Upper lobe of right lung (tissue), 1 donor: ENCODE measurements at regions not wholly inside any gene's neighbourhood (a gene's known extent, or its start where the extent isn't known, plus 50 kb on each side); places are given as distances from the start of the nearest gene placed in this dataset.

Experiments used
- ATAC-seq: fragments of 200-7000 bp; cut with Tn5 transposase; one replicate; pipeline ENCODE4 v1.9.1; 2020; ENCODE audit warnings: mild to moderate bottlenecking, moderate library complexity
- DNase-seq: peaks from one replicate; pipeline ENCODE4 v3.0.0-alpha.2; 2020
- H3K27ac ChIP-seq: fragments of 200-600 bp; one replicate; pipeline ENCODE4 v1.8.0; 2022
- H3K27me3 ChIP-seq: fragments of 200-600 bp; one replicate; pipeline ENCODE4 v1.8.0; 2022; ENCODE audit warnings: mild to moderate bottlenecking
- H3K36me3 ChIP-seq: fragments of 200-600 bp; one replicate; pipeline ENCODE4 v1.8.0; 2022
- H3K4me1 ChIP-seq: fragments of 200-600 bp; one replicate; pipeline ENCODE4 v1.8.0; 2022
- H3K4me3 ChIP-seq: fragments of 200-600 bp; one replicate; pipeline ENCODE4 v1.8.0; 2022; ENCODE audit warnings: mild to moderate bottlenecking
- H3K9me3 ChIP-seq: fragments of 200-600 bp; one replicate; pipeline ENCODE4 v1.8.0; 2022
- intact Hi-C: fragments of 100-400 bp; cut with DNase I; formaldehyde crosslinking; loops from one replicate; pipeline ENCODE4 v1.11.0; 2022
- TF ChIP-seq, protein P1 (sequence below): fragments of 200-600 bp; IDR thresholded peaks from one replicate; pipeline ENCODE4 v1.8.0; 2022; ENCODE audit warnings: antibody characterized with exemption
- donor health status: DM: no; HTN: yes; CAD: no; lungs with severe emphysema.

DNA sequence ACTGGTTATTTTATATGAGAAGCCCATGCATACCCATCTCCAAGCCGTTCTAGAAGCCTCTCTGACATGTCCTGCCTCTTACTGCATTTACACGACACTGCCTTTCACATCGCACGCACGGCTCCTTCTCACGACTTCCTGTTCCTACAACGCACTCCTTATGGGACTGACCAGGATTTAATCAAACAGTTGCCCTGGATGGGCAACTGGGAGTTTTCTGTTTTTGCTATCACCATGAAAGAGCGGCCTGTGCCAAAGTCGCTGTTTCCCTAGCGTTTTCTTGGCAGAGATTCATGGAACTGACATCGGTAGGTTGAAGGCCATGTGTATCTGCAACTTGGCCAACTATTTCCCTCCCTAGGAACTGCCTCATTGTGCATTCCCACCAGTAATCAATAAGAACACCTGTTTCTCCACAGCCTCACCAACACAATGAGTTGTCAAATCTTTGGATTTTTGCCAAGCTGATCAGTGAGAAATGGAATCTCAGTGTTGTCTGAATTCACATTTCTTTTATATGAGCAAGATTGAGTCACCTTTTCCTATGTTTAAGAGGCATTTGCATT is 97.2 kb upstream of the OTOS start:
- DNase-seq (no peak), ATAC-seq (no peak)
- intact Hi-C loops = no loop called here
- TF ChIP-seq, protein P1, sequence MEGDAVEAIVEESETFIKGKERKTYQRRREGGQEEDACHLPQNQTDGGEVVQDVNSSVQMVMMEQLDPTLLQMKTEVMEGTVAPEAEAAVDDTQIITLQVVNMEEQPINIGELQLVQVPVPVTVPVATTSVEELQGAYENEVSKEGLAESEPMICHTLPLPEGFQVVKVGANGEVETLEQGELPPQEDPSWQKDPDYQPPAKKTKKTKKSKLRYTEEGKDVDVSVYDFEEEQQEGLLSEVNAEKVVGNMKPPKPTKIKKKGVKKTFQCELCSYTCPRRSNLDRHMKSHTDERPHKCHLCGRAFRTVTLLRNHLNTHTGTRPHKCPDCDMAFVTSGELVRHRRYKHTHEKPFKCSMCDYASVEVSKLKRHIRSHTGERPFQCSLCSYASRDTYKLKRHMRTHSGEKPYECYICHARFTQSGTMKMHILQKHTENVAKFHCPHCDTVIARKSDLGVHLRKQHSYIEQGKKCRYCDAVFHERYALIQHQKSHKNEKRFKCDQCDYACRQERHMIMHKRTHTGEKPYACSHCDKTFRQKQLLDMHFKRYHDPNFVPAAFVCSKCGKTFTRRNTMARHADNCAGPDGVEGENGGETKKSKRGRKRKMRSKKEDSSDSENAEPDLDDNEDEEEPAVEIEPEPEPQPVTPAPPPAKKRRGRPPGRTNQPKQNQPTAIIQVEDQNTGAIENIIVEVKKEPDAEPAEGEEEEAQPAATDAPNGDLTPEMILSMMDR = no peak
- Histone ChIP-seq H3K9me3 (no peaks in the 10 kb centered on the region), H3K36me3 (no peaks in the 10 kb centered on the region), H3K27ac (no peak overlapping the region), H3K4me3 (no peak overlapping the region), H3K27me3 (no peaks in the 10 kb centered on the region), H3K4me1 (peaks cover 12% of the 10 kb centered on the region)

DNA sequence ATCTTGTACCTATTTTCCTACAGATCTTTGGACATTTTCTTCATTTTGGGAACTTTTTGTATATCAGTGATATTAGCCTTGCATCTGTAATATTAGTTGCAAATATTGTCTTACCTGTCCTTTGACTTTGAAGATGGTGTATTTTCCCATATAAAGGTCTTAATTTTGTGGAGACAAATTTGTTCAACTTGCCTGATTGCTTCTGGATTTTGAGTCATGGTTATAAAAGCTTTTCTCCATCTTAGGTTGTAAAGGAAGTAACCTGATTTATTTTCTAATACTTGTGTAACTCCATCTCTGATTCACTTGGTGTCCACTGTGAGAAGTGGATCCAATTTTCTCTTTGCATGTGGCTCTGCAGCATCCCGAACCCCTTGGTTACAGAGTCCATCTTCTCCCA is 97.7 kb upstream of the OTOS start:
- intact Hi-C loops = no loop called here
- H3K27me3 ChIP-seq = no peaks in the 10 kb centered on the region
- no peak overlapping the region for H3K27ac ChIP-seq
- DNase-seq (no peak), ATAC-seq (no peak)
- no peaks in the 10 kb centered on the region for H3K36me3 ChIP-seq
- H3K9me3 ChIP-seq = no peaks in the 10 kb centered on the region
- TF ChIP-seq, protein P1 = no peak
- H3K4me1 ChIP-seq = peaks cover 12% of the 10 kb centered on the region
- H3K4me3 ChIP-seq = no peak overlapping the region

DNA sequence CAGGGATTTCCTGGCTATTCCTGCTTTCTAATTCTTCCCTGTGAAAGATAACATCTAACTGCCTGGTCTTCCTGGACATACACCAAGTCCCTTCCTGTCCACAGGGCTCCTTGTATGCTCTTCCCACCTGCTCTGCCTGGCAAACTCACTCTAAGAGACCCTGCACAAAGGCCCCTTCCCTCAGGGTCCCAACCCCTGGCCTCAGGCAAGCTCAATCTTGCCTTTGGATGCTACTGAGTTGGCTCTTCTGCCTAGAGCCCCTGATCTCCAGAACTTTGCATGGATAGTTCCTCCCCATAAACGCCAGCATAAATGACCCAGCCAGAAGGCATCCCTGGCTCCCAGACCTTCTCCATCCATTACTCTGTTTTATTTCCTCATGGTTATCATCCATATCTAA is 98.3 kb upstream of the OTOS start:
- H3K27ac ChIP-seq = no peak overlapping the region
- no peaks in the 10 kb centered on the region for H3K9me3 ChIP-seq
- H3K4me3 ChIP-seq = no peak overlapping the region
- no peak for ATAC-seq
- intact Hi-C loops = no loop called here
- TF ChIP-seq, protein P1 = no peak
- DNase-seq = no peak
- H3K27me3 ChIP-seq = no peaks in the 10 kb centered on the region
- H3K36me3 ChIP-seq = no peaks in the 10 kb centered on the region
- H3K4me1 ChIP-seq = peaks cover 12% of the 10 kb centered on the region

DNA sequence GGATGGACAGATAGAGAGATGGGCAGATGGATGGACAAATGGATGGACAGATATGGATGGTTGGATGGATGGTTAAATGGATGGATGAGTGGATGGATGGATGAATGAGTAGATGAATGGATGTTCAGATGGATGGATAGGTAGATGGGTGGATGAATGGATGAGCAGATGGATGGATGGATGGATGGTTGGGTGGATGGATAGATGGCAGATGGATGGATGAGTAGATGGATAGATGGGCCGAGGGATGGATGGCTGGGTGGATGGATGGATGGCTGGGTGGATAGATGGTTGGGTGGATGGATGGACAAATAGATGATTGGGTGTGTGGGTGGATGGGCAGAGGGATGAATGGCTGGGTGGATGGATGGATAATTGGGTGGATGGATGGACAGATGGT is 98.9 kb upstream of the OTOS start:
- H3K36me3 ChIP-seq = no peaks in the 10 kb centered on the region
- DNase-seq (no peak), ATAC-seq (no peak)
- H3K27me3 ChIP-seq = no peaks in the 10 kb centered on the region
- no peak overlapping the region for H3K4me3 ChIP-seq
- TF ChIP-seq, protein P1 = no peak
- intact Hi-C loops = no loop called here
- no peak overlapping the region for H3K27ac ChIP-seq
- H3K9me3 ChIP-seq = no peaks in the 10 kb centered on the region
- peaks cover 12% of the 10 kb centered on the region for H3K4me1 ChIP-seq

DNA sequence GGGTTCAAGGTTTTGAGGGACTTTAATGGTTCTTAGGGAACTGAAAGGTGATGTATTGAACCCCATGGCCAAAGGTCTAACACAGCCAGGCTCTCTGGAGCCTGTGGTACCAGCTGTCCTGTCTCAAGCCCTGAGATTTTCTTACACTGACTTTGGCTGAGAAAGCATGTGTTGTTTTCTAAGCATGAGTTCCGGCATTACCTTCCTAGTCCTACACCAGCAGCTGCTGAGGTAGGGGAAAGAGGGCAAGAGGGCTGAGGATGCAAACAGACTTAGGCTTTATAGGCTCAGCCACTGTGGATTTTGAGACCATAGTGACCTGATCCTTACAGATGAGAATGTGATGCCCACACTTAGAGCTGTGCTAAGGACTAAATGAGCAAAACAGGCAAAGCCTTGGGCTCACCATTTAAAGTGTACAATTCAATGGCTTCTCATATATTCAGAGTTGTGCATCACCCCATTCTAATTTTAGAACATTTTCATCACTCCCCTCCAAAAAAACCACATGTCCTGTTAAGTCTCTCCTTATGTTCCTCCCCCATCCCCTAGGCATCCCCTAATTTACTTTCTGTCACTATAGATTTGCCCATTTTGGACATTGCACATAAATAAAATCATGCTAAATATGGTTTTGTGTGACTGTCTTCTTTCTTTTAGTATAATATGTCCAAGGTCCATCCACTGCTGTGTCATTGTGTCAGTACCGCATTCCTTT is 99.7 kb upstream of the OTOS start:
- H3K36me3 ChIP-seq = no peaks in the 10 kb centered on the region
- no peak for ATAC-seq
- H3K4me3 ChIP-seq = no peak overlapping the region
- H3K4me1 ChIP-seq = peaks cover 12% of the 10 kb centered on the region
- TF ChIP-seq, protein P1 = no peak
- H3K27ac ChIP-seq = no peak overlapping the region
- intact Hi-C loops = no loop called here
- H3K27me3 ChIP-seq = no peaks in the 10 kb centered on the region
- DNase-seq = no peak
- no peaks in the 10 kb centered on the region for H3K9me3 ChIP-seq
